AG09319 (cell line): ENCODE measurements at regions not wholly inside any gene's neighbourhood (a gene's known extent, or its start where the extent isn't known, plus 50 kb on each side); places are given as distances from the start of the nearest gene placed in this dataset.
"Not testable (repeated sequence)": the region's sequence is repeated elsewhere in the genome, so short reads cannot be mapped to it uniquely, and the experiment has no call there.

Experiments
- DNase-seq: peaks from one replicate; pipeline ENCODE4 v3.0.0-alpha.2; 2010; ENCODE audit warnings: low read depth; ENCODE audit errors: extremely low read depth
- TF ChIP-seq, protein P1 (sequence below): IDR thresholded peaks from 2 replicates; pipeline ENCODE4 v1.5.1; 2011; ENCODE audit warnings: low read depth, mild to moderate bottlenecking, inconsistent platforms, low read length, moderate library complexity

DNA sequence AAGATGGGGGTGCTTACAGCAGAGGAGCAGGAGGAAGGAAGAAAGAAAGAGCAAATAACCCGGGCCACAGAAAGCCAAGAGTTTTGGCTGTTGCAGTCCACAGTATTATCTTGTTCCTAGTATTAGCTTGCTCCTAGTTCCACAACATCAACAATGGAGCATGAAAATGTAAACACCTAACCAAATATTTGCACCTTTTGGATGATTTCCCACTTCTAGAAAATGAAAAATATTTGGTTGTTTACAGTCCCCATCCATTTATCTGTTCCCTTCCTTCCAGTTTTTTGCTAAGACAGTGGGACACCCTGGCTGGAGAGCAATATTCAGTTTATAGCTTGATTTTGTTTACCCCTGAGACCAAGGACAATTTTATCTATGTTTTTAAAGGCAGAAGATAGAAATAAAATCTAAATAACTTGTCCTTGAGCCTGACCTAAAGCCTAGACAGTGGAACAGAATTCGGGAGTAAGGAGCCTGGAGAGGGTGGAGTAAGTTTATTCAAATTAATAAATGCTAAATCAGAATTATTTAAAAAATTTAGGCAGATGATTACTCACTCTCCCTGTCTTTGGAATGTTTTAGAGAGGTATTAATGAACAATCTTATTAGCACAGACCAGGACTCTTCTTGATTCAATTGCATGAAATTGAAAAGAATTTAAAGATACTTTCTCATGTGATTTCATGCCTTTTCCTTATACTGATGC, 51.6 kb downstream of the RESF1 start:
- DNase-seq = no peak
- TF ChIP-seq, protein P1, sequence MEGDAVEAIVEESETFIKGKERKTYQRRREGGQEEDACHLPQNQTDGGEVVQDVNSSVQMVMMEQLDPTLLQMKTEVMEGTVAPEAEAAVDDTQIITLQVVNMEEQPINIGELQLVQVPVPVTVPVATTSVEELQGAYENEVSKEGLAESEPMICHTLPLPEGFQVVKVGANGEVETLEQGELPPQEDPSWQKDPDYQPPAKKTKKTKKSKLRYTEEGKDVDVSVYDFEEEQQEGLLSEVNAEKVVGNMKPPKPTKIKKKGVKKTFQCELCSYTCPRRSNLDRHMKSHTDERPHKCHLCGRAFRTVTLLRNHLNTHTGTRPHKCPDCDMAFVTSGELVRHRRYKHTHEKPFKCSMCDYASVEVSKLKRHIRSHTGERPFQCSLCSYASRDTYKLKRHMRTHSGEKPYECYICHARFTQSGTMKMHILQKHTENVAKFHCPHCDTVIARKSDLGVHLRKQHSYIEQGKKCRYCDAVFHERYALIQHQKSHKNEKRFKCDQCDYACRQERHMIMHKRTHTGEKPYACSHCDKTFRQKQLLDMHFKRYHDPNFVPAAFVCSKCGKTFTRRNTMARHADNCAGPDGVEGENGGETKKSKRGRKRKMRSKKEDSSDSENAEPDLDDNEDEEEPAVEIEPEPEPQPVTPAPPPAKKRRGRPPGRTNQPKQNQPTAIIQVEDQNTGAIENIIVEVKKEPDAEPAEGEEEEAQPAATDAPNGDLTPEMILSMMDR = no peak

DNA sequence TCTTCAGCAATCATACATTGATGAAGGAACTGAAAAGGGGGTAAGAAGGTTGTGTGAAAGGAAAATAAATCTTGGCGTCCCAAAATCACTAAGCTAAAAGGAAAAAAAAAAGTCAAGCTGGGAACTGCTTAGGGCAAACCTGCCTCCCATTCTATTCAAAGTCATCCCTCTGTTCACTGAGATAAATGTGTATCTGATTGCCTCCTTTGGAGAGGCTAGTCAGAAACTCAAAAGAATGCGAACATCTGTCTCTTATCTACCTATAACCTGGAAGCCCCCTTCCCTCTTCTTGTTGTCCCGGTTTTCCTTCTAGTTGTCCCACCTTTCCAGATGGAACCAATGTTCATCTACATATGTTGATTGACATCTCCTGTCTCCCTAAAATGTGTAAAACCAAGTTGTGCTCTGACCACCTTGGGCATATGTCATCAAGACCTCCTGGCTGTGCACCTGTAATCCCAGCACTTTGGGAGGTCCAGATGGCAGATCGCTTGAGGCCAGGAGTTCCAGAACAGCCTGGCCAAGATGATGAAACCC, 53.1 kb downstream of the RESF1 start:
- DNase-seq = no peak
- TF ChIP-seq, protein P1 = no peak

DNA sequence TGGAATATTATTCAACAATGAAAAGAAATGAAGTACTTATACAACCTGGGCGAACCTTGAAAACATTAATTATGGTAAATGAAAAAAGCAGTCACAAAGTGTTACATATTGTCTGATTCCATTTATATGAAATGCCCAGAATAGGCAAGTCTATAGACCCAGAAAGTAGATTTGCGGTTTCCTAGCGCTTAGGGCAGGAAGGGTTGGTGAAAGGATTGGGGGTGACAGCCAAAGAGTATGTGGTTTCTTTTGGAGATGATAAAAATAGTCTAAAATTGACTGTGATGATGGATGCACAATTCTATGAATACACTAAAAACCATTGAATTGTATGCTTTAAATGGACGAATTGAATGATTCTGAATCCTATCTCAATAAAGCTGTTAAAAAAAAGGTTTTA, 55.8 kb downstream of the RESF1 start:
- TF ChIP-seq, protein P1 = no peak
- DNase-seq = no peak

DNA sequence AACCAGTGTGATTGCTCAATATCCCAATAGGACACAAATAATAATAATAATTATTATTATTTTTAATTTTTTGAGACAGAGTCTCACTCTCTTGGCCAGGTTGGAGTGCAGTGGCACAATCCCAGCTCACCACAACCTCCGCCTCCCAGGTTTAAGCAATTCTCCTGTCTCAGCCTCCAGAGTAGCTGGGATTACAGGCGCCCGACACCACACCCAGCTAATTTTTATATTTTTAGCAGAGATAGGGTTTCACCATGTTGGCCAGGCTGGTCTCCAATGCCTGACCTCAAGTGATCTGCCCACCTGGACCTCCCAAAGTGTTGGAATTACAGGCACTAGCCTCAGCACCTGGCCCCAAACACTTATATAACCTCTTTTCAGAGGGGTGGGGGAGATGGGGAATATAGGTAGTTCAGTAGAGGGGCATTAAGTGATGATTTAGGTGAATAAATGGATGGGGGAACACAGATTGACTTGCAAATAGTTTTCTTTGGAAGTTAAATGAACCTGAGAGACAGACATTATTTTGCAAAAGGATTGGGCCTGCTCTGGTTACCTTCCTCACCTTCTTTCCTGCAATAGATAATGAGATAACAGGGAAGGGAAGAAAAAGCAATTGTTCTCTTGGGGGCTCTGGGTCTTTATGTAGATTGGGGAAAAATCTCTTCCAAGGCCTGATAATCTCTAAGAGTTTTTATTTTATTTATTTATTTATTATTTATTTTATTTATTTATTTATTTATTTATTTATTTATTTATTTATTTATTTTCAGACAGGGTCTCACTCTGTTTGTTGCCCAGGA, 57.7 kb downstream of the RESF1 start:
- TF ChIP-seq, protein P1 = no peak
- no peak for DNase-seq

DNA sequence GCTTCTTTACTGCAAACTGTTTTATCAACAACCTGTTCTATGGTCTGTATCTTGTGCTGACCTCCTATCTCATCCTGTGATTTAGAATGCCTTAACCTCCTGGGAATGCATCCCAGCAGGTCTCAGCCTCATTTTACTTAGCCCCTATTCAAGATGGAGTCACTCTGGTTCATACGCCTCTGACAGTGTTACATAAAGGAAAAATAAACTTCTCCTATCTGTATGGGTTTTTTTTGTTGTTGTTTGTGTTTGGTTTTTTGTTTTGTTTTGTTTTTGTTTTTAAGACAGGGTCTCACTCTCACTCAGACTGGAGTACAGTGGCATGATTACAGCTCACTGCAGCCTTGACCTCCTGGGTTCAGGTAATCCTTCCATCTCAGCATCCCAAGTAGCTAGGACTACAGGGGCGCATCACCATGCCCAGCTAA, 62.1 kb downstream of the RESF1 start:
- TF ChIP-seq, protein P1 = no peak
- DNase-seq = no peak

DNA sequence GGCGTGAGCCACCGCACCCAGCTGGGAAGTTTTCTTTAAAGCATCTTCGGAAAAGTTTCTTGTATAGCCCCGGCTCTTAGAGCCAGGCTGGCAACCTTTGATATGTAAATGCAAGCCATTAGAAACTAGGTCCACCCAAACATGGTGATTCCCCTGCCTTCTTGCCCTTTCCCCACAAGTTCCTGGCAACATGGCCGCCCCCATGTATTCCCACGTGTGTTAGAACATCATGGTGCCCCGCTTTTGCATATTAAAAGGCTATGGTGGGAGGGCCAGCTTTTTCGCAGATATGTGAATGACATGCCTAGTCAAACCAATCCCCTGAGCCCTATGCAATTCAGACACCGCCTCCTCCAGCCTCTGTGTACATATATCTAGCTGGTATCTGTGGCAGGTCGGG, 63.2 kb downstream of the RESF1 start:
- not testable (repeated sequence) for DNase-seq

DNA sequence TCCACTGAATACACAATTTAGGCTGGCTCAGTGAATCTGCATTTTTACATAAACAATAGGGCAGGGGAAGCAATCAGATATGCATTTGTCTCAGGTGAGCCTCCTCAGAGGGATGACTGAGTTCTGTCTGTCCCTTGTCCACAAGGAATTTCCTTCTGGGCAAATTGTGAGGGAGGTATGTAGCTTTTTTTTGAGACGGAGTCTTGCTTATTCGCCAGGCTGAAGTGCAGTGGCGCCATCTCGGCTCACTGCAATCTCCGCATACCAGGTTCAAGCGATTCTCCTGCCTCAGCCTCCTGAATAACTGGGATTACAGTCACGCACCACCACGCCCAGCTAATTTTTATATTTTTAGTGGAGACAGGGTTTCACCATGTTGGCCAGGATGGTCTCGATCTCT, 64.6 kb downstream of the RESF1 start:
- not testable (repeated sequence) for DNase-seq

DNA sequence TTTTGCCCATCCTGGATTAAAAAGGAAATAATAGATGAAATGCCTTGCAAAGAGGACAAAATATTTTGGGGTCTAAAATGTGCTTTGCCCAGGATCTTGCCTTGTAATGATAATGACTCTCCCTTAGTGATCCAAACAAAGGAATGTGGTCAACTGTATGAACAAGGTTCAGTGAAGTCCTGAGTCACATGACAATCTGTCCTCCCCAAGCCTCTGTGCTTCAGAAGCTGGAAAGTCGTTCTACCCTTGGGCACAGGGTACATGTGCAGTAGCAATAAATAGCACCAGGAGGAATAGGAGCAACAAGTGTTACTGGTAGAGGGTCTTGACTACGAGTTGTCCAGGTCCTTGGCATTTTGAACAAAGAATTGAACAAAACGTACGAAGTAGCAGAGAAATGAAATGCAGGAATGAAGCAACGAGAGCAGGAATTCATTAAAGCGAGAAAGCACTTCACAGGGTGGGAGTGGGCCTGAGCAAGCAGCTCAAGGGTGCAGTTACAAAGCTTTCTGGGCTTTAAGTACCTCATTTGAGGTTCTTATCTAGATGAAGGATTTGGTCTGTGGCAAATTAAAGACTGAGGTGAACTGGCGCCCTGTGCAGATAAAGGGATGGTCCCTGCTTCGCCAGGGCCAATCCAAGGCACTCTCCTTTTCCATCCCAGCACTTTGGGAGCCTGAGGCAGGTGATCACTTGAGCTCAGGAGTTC, 65.8 kb downstream of the RESF1 start:
- DNase-seq = no peak

More for the DNA sequence above, 65.8 kb downstream of the RESF1 start:
- TF ChIP-seq, protein P1 = no peak
